DMS114 treated with DMSO at 0.1 percent for 48 hours (cell line): ENCODE measurements at regions not wholly inside any gene's neighbourhood (a gene's known extent, or its start where the extent isn't known, plus 50 kb on each side); places are given as distances from the start of the nearest gene placed in this dataset.

ENCODE experiments used
- DNase-seq: peaks from one replicate; lab custom pipeline; 2025; ENCODE audit not compliant: unreplicated experiment; lab: John Stamatoyannopoulos, UW

GRCh38 chr9:81741103-81741502 is 51.8 kb upstream of the TLE1 start:
- DNase-seq = no peak

GRCh38 chr9:81748091-81748490 is 58.7 kb upstream of the TLE1 start:
- no peak for DNase-seq

- no peak for DNase-seq
Measured at GRCh38 chr9:81753436-81753835, 64.1 kb upstream of the TLE1 start.

GRCh38 chr9:81754245-81754644 is 64.9 kb upstream of the TLE1 start:
- DNase-seq = no peak

- DNase-seq = no peak
Measured at GRCh38 chr9:81755721-81756120, 66.4 kb upstream of the TLE1 start.

- no peak for DNase-seq
Measured at GRCh38 chr9:81756561-81756960, 67.2 kb upstream of the TLE1 start.

- DNase-seq = no peak
Measured at GRCh38 chr9:81758123-81758797, 68.9 kb upstream of the TLE1 start.

GRCh38 chr9:81759680-81760215 is 70.4 kb upstream of the TLE1 start:
- DNase-seq = no peak

- DNase-seq = no peak
Measured at GRCh38 chr9:81767921-81768320, 78.6 kb upstream of the TLE1 start.

GRCh38 chr9:81771571-81771970 is 82.2 kb upstream of the TLE1 start:
- DNase-seq = no peak

- no peak for DNase-seq
Measured at GRCh38 chr9:81772144-81772543, 82.8 kb upstream of the TLE1 start.

GRCh38 chr9:81776390-81776789 is 87.0 kb upstream of the TLE1 start:
- DNase-seq = no peak

- no peak for DNase-seq
Measured at GRCh38 chr9:81776834-81777233, 87.5 kb upstream of the TLE1 start.

GRCh38 chr9:81777482-81777881 is 88.1 kb upstream of the TLE1 start:
- DNase-seq = no peak

- DNase-seq = no peak
Measured at GRCh38 chr9:81782313-81782995, 93.1 kb upstream of the TLE1 start.

GRCh38 chr9:81787747-81788632 is 98.6 kb upstream of the TLE1 start:
- DNase-seq = no peak

- DNase-seq = no peak
Measured at GRCh38 chr9:81789721-81790120, 100.4 kb upstream of the TLE1 start.

- no peak for DNase-seq
Measured at GRCh38 chr9:81790166-81790565, 100.8 kb upstream of the TLE1 start.

- DNase-seq = no peak
Measured at GRCh38 chr9:81791076-81791475, 101.7 kb upstream of the TLE1 start.

- DNase-seq = no peak
Measured at GRCh38 chr9:81798606-81799005, 109.3 kb upstream of the TLE1 start.

- no peak for DNase-seq
Measured at GRCh38 chr9:81801190-81801589, 111.8 kb upstream of the TLE1 start.

- no peak for DNase-seq
Measured at GRCh38 chr9:81804306-81804705, 115.0 kb upstream of the TLE1 start.
